Right hindlimb (tissue), 1 donor: ENCODE measurements at regions not wholly inside any gene's neighbourhood (a gene's known extent, or its start where the extent isn't known, plus 50 kb on each side); places are given as distances from the start of the nearest gene placed in this dataset.
"Not testable (repeated sequence)": the region's sequence is repeated elsewhere in the genome, so short reads cannot be mapped to it uniquely, and the experiment has no call there.

Source experiments
- DNase-seq: peaks from one replicate; pipeline ENCODE4 v3.0.0-alpha.2; 2018

DNA sequence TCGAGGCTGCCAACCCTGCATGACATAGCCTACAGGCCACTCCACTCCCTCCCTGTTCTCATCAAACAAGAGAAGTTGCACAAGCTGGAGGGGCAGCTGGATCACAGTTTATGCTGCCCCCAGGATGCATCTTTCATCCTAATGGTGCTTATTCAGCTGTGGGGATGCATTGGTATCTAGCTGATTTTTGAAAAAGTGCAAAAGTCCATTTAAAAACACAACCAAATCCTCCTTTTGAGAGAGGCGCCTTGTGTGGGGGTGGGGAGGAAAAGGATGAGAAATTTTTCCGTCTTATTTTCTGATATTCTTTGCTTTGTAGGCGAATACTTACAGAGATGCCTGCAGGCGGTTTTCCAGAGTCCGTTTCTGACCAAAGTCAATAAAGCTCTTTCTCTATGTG, 276.4 kb upstream of the BOD1L1 start:
- DNase-seq, result no peak

DNA sequence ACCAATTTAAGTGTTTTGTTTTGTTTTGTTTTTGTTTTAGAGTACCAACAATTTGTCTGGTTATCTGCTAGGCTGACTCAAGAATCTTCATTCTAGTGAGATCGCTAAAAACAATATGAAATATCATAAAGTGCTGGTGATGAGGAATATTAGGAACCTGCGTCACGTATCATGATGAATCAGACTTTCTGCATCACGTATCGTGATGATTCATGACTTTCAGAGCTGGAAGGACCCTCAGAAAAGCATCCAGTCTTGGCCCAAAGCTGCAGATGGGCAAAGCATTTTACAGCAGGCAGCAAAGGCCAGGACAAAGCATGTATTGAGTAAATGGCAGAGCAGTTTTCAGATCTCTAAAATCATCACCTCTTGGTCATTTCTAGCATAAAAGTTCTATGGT, 278.0 kb upstream of the BOD1L1 start:
- DNase-seq, result no peak

DNA sequence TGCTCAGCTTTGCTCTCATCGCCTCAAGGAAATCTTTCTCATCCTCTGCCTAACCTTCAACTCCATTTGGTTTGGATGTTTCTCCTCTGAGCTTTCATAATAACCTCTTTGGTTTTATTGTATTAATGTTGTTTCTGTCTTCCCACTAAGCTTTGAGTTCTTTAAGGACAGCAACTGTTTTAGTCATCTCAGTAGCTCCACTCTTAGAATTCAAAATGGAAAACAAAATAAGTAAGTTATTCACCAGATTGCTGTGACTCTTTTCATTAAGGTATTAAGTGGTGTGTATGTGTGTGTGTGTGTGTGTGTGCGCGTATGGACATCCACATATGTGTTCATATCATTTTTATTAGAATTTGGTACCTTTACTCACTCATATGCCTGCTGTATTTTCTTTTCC, 279.2 kb upstream of the BOD1L1 start:
- DNase-seq, result no peak

DNA sequence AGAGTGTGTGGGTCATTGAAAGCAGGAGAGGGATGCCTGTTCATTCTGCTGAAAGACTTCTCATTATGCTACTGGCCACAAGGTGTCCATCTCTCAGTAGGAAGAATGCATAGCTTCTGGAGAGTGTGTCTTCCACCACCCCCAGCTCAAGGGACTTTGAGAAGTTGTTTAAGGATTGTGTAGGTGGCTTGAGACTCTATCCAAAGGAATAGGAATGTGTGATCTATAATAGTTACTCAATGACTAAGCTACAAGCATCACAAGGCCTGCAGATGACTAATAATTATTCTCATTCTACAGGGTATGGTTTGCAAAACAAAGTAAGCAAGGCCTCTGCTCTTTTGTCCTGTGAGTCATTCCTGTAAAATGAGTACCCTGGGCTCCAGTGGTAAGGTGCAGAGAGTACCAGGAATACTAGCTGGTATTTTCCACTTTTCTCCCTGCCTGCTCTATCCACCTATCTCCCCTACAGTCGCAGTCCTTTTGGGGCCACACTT, 279.8 kb upstream of the BOD1L1 start:
- no peak for DNase-seq

DNA sequence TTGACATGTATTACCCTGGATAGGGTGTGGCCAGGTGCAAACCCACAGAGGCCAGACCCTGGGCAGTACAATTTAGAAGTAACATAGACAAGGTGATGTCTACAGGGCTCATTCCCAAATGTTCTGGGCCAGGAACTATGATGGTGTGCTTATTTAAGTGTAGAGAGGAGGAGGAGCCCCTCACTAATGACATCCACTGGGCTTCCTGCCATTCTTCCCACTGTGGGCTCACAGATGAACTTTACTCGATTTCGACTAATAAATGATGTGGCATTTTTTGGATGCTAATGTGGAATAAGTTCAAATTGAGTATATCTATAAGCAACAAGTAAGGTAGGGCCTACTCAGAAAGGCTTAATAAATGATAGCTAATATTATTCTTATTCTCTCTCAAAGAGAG, 280.9 kb upstream of the BOD1L1 start:
- no peak for DNase-seq

DNA sequence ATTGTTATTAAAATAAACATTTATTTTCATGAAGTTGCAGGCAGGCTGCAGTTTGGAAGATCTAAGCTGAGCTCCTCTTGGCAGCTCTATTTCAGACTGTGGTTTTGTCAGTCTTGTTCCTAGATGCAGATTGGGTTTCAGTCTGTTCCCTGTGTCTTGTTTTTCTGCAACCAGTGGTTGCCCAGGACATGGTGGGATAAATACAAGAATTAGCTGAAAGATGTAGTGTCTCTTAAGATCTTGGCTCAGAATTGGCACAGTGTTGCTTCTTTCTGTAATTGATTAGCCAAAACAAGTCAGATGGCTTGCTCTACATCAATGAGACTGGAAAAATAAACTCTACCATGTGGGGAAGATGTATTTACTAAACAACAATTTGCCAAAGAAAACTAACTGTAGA, 283.0 kb upstream of the BOD1L1 start:
- DNase-seq, result no peak

DNA sequence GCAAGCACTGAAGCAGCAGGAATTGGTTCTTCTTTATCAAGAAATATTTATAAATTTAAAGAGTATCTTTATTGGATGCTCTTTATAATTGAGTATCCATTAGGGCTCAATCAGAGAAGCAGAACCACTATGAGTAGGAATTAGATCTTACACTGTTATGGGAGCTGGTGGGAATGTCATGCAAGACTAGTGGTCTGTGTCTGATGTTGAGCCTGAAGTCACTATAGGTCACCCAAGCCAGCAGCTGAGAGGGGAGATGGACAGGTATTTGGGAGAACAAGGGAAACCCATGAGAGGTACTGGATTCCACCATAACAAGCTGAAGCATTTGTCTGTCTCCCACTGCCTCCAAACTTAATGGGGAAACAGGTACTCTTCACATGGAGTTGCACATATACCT, 283.7 kb upstream of the BOD1L1 start:
- no peak for DNase-seq

DNA sequence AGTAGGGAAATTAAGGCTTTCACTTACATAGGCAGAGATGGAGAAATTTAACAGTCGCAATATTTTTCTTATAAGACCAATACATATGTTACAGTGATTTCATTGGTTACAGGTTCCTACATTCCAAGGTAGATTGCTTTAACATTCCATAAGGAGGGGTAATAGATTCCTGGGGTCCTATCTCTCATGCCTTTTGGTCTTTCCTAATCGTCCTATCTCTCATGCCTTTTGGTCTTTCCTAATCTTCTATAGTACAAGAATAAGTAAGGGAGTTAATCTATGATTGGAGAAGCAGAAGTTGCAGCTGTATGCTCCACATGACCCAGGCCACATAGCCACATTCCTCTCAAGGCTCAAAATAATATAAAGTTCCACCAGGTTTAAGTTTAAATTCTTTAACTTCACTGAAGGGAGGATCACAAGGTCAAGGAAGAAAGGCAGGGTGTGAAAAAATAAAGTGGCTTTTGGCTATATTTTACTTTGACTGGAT, 285.0 kb upstream of the BOD1L1 start:
- no peak for DNase-seq

DNA sequence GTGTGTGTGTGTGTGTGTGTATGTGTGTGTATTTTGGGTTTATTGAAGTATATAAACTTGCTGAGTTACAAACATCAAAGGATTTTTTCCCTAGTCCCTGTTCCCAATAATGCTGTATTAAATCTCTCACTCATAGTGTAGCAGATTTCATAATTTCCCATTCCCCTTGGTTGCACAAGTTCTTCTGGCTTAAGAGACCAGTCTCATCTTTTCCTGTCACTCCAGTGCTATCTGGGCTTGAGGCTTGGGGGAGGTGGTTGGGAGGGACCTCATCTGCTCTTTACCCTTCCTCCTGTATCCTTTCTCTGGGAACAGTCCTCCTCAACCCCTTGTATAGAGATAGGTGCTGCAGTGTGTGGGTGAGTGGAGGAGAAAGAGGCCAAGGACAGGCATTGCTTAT, 285.4 kb upstream of the BOD1L1 start:
- no peak for DNase-seq

DNA sequence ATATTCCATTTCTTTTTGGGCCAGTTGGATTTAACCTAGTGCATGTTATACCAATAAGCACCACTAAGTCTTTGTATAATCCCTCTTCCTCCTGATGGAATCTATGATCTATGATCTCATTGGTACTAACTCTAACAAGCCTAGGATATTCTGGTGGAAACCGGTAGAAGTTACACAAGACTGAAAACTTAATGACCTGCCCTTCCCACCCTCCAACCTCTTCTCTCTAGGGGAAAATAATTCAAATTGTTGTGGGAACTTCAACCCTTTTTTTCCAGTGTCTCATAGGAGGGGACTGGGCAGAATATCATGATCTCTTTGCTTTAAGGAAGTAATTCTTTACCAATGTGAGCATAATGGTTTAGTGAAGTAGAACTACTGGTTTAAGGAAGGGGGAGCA, 289.5 kb upstream of the BOD1L1 start:
- DNase-seq, result no peak

DNA sequence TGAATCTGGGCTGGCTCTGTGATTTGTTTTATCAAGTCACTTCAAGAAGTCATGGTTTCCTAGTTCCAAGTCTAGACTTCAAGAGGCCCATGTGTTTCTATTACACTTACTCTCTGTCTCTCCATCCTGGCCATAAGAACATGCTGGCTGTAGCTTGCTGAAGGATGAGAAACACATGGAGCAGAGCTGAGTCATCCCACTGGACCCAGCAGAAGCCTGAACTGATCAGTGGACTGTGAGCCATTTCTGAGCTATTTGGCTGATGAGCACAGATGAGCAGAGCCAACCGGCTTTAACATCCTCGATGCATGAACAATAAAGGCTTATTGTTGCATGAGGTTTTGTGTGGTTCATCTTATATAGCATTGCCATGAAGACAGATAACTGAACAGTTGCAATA, 290.6 kb upstream of the BOD1L1 start:
- DNase-seq, result peak; percentile 61

DNA sequence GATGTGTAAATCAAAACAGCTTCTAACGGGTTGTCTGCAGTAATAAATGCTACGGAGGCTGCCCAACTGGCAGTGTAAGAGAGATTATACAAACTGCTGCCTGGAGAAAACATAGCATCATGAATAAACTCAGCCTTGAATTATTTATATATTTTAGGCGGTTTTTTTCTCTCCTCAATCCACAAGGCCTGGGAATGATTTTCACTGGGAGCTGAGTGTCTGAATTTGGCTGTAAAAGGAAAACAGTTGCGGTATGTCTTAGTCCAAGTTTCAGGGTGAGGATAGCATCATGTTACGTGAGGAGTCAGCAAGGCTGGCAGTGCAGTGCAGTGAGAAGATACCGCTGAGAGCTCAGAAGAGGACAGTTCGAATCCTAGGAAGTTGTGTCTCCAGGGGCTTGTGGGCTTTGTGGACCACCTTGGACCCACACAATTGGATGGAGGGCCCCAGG, 291.5 kb upstream of the BOD1L1 start:
- peak; percentile 48 for DNase-seq

DNA sequence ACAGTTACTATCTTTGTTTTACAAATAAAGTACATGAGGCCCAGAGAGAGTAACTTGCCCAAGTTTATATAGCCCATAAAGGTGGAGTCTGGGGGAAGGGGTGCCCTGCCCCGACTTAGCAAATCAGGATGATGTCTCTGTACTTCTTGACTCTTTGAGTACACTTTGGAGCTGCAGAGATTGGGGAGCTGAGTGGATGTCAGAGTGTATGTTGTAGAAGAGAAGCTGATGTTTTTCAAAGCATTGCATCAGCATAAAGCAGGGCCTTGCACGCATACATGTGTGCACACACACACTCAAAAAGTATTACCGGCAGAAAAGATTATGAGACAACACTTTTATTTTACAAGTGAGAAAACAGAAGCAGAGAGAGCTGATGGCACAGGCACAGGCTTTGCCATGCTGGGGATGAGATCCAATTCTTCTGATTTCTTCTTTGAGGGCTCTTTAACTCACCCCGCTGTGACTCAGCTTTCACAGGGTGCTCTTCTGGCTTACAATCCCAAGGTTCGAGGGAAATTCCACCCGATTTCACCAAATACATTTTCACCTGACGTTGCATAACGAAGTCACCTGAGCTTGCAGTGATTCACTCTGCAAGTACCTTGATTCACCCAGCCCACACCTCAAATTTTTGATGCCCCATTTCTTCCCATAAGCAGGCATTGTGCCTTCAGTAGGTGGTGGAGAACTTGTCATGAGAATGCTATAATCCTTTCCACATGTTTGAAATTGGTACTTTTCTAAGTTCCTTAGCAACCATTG, 292.8 kb upstream of the BOD1L1 start:
- DNase-seq, result no peak

DNA sequence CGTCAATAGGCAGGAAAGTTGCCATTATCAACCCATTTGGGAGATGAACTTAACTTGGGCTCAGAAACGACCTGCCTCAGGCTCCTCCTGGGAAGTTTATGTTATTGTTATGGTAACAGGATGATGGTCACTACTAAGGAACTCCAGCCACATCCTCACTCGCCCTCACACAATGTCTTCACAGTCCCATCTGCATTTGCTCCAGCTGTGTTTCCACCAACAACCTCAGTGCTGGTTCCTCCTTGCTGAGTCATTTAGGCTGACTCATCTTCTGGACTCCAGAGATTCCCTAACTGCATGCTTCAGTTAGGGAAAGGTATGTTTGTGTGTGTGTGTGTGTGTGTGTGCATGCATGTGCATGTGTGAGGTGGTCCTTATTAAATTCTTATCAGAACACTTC, 293.4 kb upstream of the BOD1L1 start:
- DNase-seq, result peak; percentile 67

DNA sequence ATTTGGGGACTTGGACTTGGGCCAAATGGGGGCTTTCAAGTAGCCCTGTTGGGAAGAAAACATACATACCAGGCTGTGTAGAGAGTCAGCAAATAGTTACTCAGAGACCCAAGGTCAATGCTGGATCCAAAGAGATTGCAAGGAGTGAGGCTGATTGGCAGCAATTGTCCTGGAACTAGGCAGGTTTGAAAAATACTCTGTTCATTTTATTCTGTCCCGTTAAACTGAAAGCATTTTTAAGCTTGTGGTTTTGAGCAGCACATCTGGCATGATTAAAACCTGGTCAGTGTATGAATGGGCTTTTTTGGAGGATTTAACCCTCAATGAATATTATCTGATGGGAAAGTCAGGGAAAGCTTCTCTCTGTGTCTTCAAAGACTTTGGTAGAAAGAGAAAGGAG, 294.3 kb upstream of the BOD1L1 start:
- DNase-seq, result no peak

DNA sequence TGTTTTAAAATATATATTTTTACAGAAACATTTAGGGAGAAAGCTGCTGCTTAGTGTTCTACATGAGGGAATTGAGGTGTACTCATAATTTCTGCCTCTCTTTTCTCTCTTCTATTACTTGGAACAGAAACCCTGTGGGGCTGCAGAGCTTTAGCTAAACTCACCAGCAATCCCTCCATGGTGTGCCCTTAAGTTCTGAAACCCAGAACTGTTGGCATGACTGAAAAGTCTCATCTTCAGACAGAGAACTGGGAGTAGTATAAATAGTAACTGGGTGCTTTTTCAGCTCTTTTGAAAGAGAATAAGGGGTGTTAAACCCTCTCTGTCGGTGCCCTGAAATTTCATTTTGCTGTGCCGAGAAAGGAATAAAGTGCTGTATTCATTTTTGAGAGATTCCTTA, 294.9 kb upstream of the BOD1L1 start:
- DNase-seq, result no peak

DNA sequence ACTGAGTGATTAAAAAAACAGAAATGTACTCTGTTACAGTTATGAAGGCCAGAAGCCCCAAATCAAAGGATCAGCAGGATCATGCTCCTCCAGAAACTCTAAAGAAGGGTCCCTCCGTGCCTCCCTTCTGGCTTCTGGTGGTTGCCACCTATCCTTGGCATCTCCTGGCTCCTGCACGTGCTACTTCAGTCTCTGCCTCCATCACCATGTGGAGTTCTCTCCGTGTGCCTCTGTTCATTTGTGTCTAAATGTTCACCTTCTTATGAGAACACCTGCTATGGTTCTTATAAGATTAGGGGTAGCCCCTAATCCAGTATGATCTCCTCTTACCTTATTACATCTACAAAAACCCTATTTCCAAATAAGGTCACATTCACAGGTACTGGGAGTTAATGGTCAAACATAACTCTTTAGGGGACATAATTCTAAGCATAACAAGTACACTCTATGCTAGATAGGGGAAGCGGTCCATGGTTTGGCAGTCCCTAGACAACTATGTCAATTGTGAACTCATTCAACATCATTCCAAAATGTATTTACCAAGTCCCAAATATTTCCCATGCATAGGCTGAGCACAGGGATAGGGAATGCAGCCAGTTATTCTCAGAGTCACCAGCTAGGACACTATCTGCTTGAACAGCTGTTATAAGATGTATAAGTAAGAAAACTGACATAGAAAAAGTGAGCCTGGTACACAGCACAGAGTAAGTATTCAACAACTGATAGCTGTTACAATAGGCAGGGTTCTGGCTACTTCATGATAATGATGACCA, 295.5 kb upstream of the BOD1L1 start:
- no peak for DNase-seq

DNA sequence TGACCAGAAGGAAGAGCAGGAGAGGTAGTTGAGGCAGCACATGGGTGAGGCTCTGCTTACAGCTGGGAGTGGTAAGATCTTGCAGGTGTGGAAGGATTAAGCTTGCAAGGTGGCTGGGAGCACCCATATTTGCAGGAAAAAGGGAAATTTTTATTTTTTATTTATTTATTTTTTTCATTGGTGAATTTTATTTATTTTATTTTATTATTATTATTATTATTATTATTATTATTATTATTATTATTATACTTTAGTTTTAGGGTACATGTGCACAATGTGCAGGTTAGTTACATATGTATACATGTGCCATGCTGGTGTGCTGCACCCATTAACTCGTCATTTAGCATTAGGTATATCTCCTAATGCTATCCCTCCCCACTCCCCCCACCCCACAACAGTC, 297.4 kb upstream of the BOD1L1 start:
- DNase-seq, result not testable (repeated sequence)

DNA sequence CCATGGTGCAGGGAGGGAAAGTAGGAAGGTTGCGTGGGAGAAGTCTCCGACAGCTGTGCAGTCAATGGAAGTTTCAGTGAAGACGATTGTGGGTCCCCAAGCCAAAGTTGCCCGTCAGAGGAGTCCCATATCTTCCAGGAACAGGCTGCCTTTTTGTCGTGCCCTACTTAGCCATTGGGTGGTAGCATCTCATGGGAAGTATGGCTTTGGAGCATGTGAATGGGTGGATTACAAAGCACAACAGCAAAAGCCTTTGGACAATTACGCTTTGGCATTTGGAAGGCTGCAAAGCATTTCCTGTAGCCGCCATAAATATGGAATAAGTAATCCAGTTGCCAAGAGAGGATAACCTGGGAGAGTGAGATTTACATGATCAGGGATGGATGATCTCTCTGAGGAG, 300.7 kb upstream of the BOD1L1 start:
- no peak for DNase-seq

DNA sequence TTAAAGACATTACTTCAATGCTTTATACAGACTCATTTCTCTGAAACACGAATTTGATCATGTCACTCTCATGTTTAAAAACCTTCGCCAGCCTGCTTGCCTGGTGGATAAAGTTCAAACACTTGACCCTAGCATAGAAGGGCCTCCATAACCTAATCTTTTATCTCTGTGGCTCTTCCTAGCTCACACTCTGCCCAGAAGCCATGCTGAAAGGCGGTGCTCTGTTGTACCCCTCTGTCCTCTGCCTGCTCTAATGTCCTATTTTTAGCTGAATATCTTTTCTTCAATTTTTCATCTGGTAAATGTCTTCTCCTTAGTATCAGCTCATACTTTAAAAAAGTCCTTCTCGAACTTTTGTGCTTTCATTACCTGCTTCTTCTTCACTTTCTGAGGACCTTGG, 302.6 kb upstream of the BOD1L1 start:
- no peak for DNase-seq

DNA sequence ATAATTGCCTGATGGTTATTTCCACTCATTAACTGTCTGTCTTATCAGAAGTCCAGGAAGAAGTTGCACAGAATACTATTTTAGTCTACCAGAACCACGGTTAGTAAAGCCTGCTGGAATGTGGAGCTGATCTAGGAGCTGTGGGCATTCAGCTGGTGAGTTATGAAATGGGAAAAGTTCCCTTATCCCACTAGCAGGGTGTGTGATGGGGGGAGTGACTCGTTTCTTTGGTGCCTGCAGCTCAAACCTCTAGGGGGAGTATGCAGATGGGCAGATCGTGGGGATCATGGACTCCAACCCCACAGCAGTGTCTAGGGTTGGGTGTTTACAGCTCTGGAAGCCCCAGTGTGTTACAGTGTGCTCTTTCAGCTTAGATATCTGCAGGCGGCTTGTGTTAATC, 305.7 kb upstream of the BOD1L1 start:
- no peak for DNase-seq

DNA sequence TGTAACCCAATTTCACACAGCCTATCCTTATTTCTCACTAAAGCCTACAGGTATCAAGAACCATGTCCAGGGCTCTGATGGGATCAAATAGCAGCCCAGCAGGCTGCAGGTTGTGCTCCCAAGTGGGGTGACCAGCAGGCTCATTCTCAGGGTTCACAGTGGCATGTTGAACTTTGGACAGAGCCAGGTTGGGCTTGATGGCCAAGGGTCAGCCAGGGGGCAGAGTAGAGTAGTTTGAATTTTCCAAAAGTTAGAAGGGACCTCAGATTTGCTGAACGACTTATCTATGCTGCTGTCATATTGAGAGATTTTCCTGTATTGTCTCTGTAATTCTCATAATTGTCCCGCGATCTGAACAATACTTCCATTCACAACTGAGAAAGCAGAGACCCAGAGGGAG, 310.8 kb upstream of the BOD1L1 start:
- DNase-seq, result no peak

DNA sequence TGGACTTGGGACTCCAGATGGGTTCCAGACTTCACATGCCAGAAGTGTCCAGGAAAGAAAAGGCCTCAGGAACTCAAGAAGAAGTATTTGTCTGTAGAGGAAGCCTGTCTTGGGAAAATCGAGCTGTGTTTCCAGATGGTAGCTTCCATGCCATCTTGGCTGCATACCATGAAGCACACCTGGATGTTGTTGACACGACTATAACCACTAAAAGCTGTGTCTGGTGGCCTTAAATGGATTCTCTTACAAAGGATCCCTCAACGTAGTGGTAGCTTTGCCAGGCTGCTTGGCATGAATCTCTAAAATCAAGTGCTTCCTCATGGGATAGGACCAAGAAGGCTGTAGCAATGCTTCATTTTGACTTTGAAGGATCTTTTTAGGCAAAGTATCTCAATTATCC, 313.4 kb upstream of the BOD1L1 start:
- DNase-seq, result no peak

DNA sequence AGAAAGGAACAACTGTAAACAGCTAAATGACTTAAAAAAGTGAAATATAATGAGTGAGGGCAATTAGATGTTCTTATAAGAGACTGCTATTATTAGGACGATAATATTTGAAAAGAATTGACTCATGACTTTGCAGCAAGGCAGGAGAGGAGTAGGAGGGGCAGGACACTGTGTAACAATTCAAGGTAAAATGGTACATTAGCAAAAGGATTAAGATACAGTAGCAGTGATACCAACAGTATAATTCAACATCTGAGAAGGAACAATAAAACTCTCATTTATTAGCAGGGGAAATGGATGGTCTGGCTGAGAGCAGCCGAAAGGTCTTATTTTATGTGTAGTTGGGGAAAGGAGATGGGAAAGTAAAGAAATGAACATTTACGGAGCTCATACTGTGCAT, 315.5 kb upstream of the BOD1L1 start:
- no peak for DNase-seq
